ENCODE measurements at regions not wholly inside any gene's neighbourhood (a gene's known extent, or its start where the extent isn't known, plus 50 kb on each side); places are given as distances from the start of the nearest gene placed in this dataset.

- Histone ChIP-seq H3K14ac (ENCODE audit: insufficient read length) (no peak overlapping the region), H4K91ac (replicated peaks; ENCODE audit: insufficient read length, low read length) (no peak overlapping the region), H3K79me1 (ENCODE audit: low read depth, low read length) (no peaks in the 10 kb centered on the region), H3K36me3 (ENCODE audit: control insufficient read depth in 2 of 4, insufficient read depth in 4 of 4, low read length in 3 of 4) (no peaks in the 10 kb centered on the region), H2BK12ac (ENCODE audit: low read depth, low read length) (no peak overlapping the region), H4K20me1 (replicated peaks in 1 of 2; ENCODE audit: control insufficient read depth in 1 of 2, insufficient read depth in 2 of 2, low read length in 2 of 2) (no peaks in the 10 kb centered on the region), H3K9me3 (ENCODE audit: insufficient read depth in 2 of 2, low read depth in 1 of 2, low read length in 1 of 2) (no peaks in the 10 kb centered on the region), H3K4me1 (replicated peaks in 1 of 4; ENCODE audit: control insufficient read depth in 3 of 4, insufficient read depth in 4 of 4, low read length in 3 of 4) (peaks cover 0 to 3% (median 0%) of the 10 kb centered on the region in 4 experiments; a peak in 1 of 7 replicates), H2BK5ac (ENCODE audit: low read depth, low read length) (no peak overlapping the region), H4K8ac (ENCODE audit: extremely low read depth, insufficient read depth, low read length) (no peak overlapping the region), H2BK20ac (ENCODE audit: low read length) (no peak overlapping the region), H3K4ac (replicated peaks; ENCODE audit: insufficient read length, low read depth, low read length) (no peak overlapping the region), H3K9ac (replicated peaks in 1 of 4; ENCODE audit: extremely low read depth in 1 of 4, low read depth in 3 of 4, low read length in 3 of 4) (no peak overlapping the region), H3K56ac (replicated peaks; ENCODE audit: insufficient read length, low read depth, low read length) (no peak overlapping the region), H2BK15ac (ENCODE audit: low read length) (no peak overlapping the region), H4K5ac (ENCODE audit: insufficient read length, low read depth, low read length) (no peak overlapping the region), H3K4me2 (ENCODE audit: insufficient read depth in 1 of 2, low read depth in 2 of 2, low read length in 2 of 2) (no peak overlapping the region), H3K27ac (ENCODE audit: low read depth, low read length) (no peak overlapping the region), H3K27me3 (replicated peaks in 1 of 4; ENCODE audit: control insufficient read depth in 3 of 4, extremely low read depth in 1 of 4, insufficient read depth in 3 of 4, low read length in 3 of 4) (no peaks in the 10 kb centered on the region), H3K79me2 (ENCODE audit: control insufficient read depth in 1 of 2, insufficient read depth in 2 of 2, low read length in 2 of 2) (no peaks in the 10 kb centered on the region), H2AK5ac (ENCODE audit: low read depth, low read length) (no peak overlapping the region), H3K18ac (ENCODE audit: extremely low read depth, low read length) (no peak overlapping the region), H3K23ac (ENCODE audit: insufficient read length) (no peak overlapping the region), H3K23me2 (ENCODE audit: low read depth, low read length) (no peaks in the 10 kb centered on the region), H2BK120ac (replicated peaks; ENCODE audit: low read depth, low read length) (no peak overlapping the region), H3K4me3 (ENCODE audit: extremely low read depth in 1 of 4, insufficient read depth in 2 of 4, low read depth in 3 of 4, low read length in 4 of 4) (no peak overlapping the region), H2AFZ (ENCODE audit: low read length) (no peak overlapping the region)
- FAIRE-seq (no peak), DNase-seq (ENCODE audit: low read depth in 1 of 2, low spot score in 2 of 2) (peak in 1 of 2 experiments; percentile 10)
- WGBS, 2 experiments (ENCODE audit: extremely low coverage in 1 of 2, insufficient coverage in 1 of 2, insufficient read length in 1 of 2, insufficient replicate concordance in 2 of 2, low coverage in 1 of 2, low lambda C conversion rate in 2 of 2, missing lambda C conversion rate in 1 of 2) = 75% methylated on average over 2 of the region's 2 CpGs; no CpG with 5 or more reads in 1 of the 2 experiments
- POLR2A ChIA-PET (ENCODE audit: partially characterized antibody) = no interaction called here
- CTCF ChIA-PET (ENCODE audit: partially characterized antibody) = interaction anchor here (2.1 kb wide), 1 partner anchor 9 kb away, joined by 4 read pairs; no protein-coding TSS in a partner anchor
- TF ChIP-seq GABPA (IDR thresholded peaks at IDR 0.05; ENCODE audit: borderline replicate concordance, insufficient read depth, low read length) (no peak), EZH2 (IDR thresholded peaks at IDR 0.05; ENCODE audit: low read depth, low read length, severe bottlenecking) (no peak), CTCF (IDR thresholded peaks at IDR 0.05; ENCODE audit: control extremely low read depth in 1 of 3, insufficient read depth in 1 of 3, low read depth in 1 of 3, low read length in 3 of 3) (no peak), RAD21 (IDR thresholded peaks at IDR 0.05 in 1 of 2, conservative IDR thresholded peaks at IDR 0.05 in 1 of 2; ENCODE audit: low read depth in 2 of 2, low read length in 2 of 2) (no peak), BACH1 (IDR thresholded peaks at IDR 0.05; ENCODE audit: low read length) (no peak), JUN (IDR thresholded peaks at IDR 0.05; ENCODE audit: low read depth, low read length) (no peak), CBX5 (IDR thresholded peaks at IDR 0.05; ENCODE audit: low read depth, low read length) (no peak), KDM5A (IDR thresholded peaks at IDR 0.05; ENCODE audit: low read length) (no peak), KDM1A (IDR thresholded peaks at IDR 0.05; ENCODE audit: borderline replicate concordance, low read length) (no peak), HDAC2 (IDR thresholded peaks at IDR 0.05; ENCODE audit: borderline replicate concordance in 1 of 2, low read depth in 2 of 2, low read length in 2 of 2) (no peak), SAP30 (IDR thresholded peaks at IDR 0.05; ENCODE audit: insufficient read depth, insufficient replicate concordance, low read length) (no peak)
These were observed 217.8 kb downstream of the UACA start for GRCh38 chr15:70545526-70545925.

Measured in H1 (cell line).